CD1c-positive myeloid dendritic cell (primary cell): ENCODE measurements at regions not wholly inside any gene's neighbourhood (a gene's known extent, or its start where the extent isn't known, plus 50 kb on each side); places are given as distances from the start of the nearest gene placed in this dataset.
A peak's percentile ranks its signal among the peaks of the same experiment; 100 is the strongest.

ENCODE experiments used
- DNase-seq: peaks from one replicate; pipeline ENCODE4 v3.0.0-alpha.2; 2016; ENCODE audit errors: extremely low spot score

GRCh38 chr4:81826335-81826734 is 354.6 kb upstream of the RASGEF1B start:
- no peak for DNase-seq

GRCh38 chr4:81818385-81818920 is 346.7 kb upstream of the RASGEF1B start:
- DNase-seq, result no peak

- no peak for DNase-seq
Measured at GRCh38 chr4:81816031-81816761, 344.5 kb upstream of the RASGEF1B start.

GRCh38 chr4:81814987-81815541 is 343.4 kb upstream of the RASGEF1B start:
- peak; percentile 5 for DNase-seq

- no peak for DNase-seq
Measured at GRCh38 chr4:81811562-81812293, 340.0 kb upstream of the RASGEF1B start.

- DNase-seq, result no peak
Measured at GRCh38 chr4:81808011-81808672, 336.4 kb upstream of the RASGEF1B start.

GRCh38 chr4:81807386-81807785 is 335.7 kb upstream of the RASGEF1B start:
- DNase-seq, result no peak

- DNase-seq, result no peak
Measured at GRCh38 chr4:81806485-81806884, 334.8 kb upstream of the RASGEF1B start.

- no peak for DNase-seq
Measured at GRCh38 chr4:81804849-81805248, 333.1 kb upstream of the RASGEF1B start.

- no peak for DNase-seq
Measured at GRCh38 chr4:81802285-81802846, 330.7 kb upstream of the RASGEF1B start.

- DNase-seq, result no peak
Measured at GRCh38 chr4:81799371-81799770, 327.7 kb upstream of the RASGEF1B start.

- DNase-seq, result no peak
Measured at GRCh38 chr4:81796790-81797528, 325.3 kb upstream of the RASGEF1B start.

- DNase-seq, result no peak
Measured at GRCh38 chr4:81792521-81792920, 320.8 kb upstream of the RASGEF1B start.

GRCh38 chr4:81790477-81790876 is 318.8 kb upstream of the RASGEF1B start:
- DNase-seq, result no peak

- DNase-seq, result no peak
Measured at GRCh38 chr4:81789741-81790399, 318.2 kb upstream of the RASGEF1B start.

- no peak for DNase-seq
Measured at GRCh38 chr4:81789158-81789557, 317.5 kb upstream of the RASGEF1B start.

GRCh38 chr4:81786766-81787165 is 315.1 kb upstream of the RASGEF1B start:
- no peak for DNase-seq

GRCh38 chr4:81786063-81786763 is 314.5 kb upstream of the RASGEF1B start:
- no peak for DNase-seq

GRCh38 chr4:81785338-81785737 is 313.6 kb upstream of the RASGEF1B start:
- DNase-seq, result no peak

- no peak for DNase-seq
Measured at GRCh38 chr4:81783558-81783957, 311.9 kb upstream of the RASGEF1B start.
